OCI-LY3 (cell line): ENCODE measurements at regions not wholly inside any gene's neighbourhood (a gene's known extent, or its start where the extent isn't known, plus 50 kb on each side); places are given as distances from the start of the nearest gene placed in this dataset.

ENCODE experiments used
- H2AFZ ChIP-seq: fragments of 200-600, 300-600 bp; shearing (Covaris generic); 2 replicates; pipeline ENCODE4 v1.6.0; 2014; ENCODE audit warnings: antibody characterized with exemption, low read depth, low read length
- H3K27ac ChIP-seq: fragments of 200-600, 300-600 bp; sonication (generic); 2 replicates; pipeline ENCODE4 v1.5.1; 2014; ENCODE audit warnings: mild to moderate bottlenecking, low read length, moderate library complexity, mixed read lengths
- H3K27me3 ChIP-seq: fragments of 200-600, 300-600 bp; sonication (generic); 2 replicates; pipeline ENCODE4 v1.6.1; 2014; ENCODE audit warnings: low read depth, low read length, mixed read lengths
- H3K36me3 ChIP-seq: fragments of 200-600, 300-600 bp; sonication (generic); replicated peaks from 2 replicates; pipeline ENCODE3; 2014; ENCODE audit warnings: low read depth, low read length, mixed read lengths
- H3K4me1 ChIP-seq: fragments of 300-600, 200-600 bp; sonication (generic); 2 replicates; pipeline ENCODE4 v1.6.1; 2014; ENCODE audit warnings: low read length, mixed read lengths
- H3K4me2 ChIP-seq: fragments of 200-600, 300-600 bp; sonication (generic); 2 replicates; pipeline ENCODE4 v1.6.1; 2014; ENCODE audit warnings: low read length, mixed read lengths
- H3K4me3 ChIP-seq: fragments of 300-600, 200-600 bp; sonication (generic); 2 replicates; pipeline ENCODE4 v1.5.1; 2014; ENCODE audit warnings: antibody characterized with exemption, mild to moderate bottlenecking, low read length, moderate library complexity
- H3K79me2 ChIP-seq: fragments of 300-600, 200-600 bp; shearing (Covaris generic); 2 replicates; pipeline ENCODE4 v1.6.1; 2014; ENCODE audit warnings: mild to moderate bottlenecking, low read length, mixed read lengths
- H3K9ac ChIP-seq: fragments of 300-600, 200-600 bp; shearing (Covaris generic); 2 replicates; pipeline ENCODE4 v1.6.0; 2014; ENCODE audit warnings: mild to moderate bottlenecking, low read length, moderate library complexity
- H3K9me3 ChIP-seq: fragments of 200-600, 300-600 bp; shearing (Covaris generic); 2 replicates; pipeline ENCODE4 v1.6.1; 2014; ENCODE audit warnings: low read length, mixed read lengths; ENCODE audit not compliant: insufficient read depth
- H4K20me1 ChIP-seq: fragments of 200-600, 300-600 bp; sonication (generic); 2 replicates; pipeline ENCODE4 v1.6.1; 2016; ENCODE audit warnings: low read length, mixed read lengths; ENCODE audit not compliant: insufficient read depth
- CTCF ChIP-seq: fragments of 200-600, 300-600 bp; sonication (generic); IDR thresholded peaks from 2 replicates; pipeline ENCODE4 v1.5.1; 2014; ENCODE audit warnings: antibody characterized with exemption, low read length, low read depth
- EZH2phosphoT487 ChIP-seq: fragments of 200-600 bp; shearing (Covaris generic); IDR thresholded peaks from 2 replicates; pipeline ENCODE4 v1.6.1; 2018; ENCODE audit warnings: antibody characterized with exemption, mixed run types, low read depth

- no peaks in the 10 kb centered on the region for H3K4me1 ChIP-seq
- no peaks in the 10 kb centered on the region for H4K20me1 ChIP-seq
- no peaks in the 10 kb centered on the region for H3K79me2 ChIP-seq
- no peak overlapping the region for H3K4me3 ChIP-seq
- no peak overlapping the region for H3K4me2 ChIP-seq
- no peak overlapping the region for H3K27ac ChIP-seq
- no peaks in the 10 kb centered on the region for H3K9me3 ChIP-seq
- no peak overlapping the region for H3K9ac ChIP-seq
- no peaks in the 10 kb centered on the region for H3K27me3 ChIP-seq
- H3K36me3 ChIP-seq = no peaks in the 10 kb centered on the region
- H2AFZ ChIP-seq = no peak overlapping the region
- TF ChIP-seq CTCF (no peak), EZH2phosphoT487 (no peak)
These were observed 102.3 kb downstream of the NOC3L start for GRCh38 chr10:94260455-94260854.

GRCh38 chr10:94264085-94264484 lies 98.7 kb downstream of the NOC3L start:
- no peak overlapping the region for H3K27ac ChIP-seq
- no peak overlapping the region for H3K9ac ChIP-seq
- no peak overlapping the region for H3K4me3 ChIP-seq
- no peaks in the 10 kb centered on the region for H3K36me3 ChIP-seq
- no peaks in the 10 kb centered on the region for H3K4me1 ChIP-seq
- TF ChIP-seq CTCF (no peak), EZH2phosphoT487 (no peak)
- no peak overlapping the region for H3K4me2 ChIP-seq
- H3K9me3 ChIP-seq = no peaks in the 10 kb centered on the region
- H2AFZ ChIP-seq = no peak overlapping the region
- no peaks in the 10 kb centered on the region for H4K20me1 ChIP-seq
- no peaks in the 10 kb centered on the region for H3K79me2 ChIP-seq
- no peaks in the 10 kb centered on the region for H3K27me3 ChIP-seq

- H3K27ac ChIP-seq = no peak overlapping the region
- H3K4me1 ChIP-seq = no peaks in the 10 kb centered on the region
- H3K4me2 ChIP-seq = no peak overlapping the region
- no peak overlapping the region for H3K9ac ChIP-seq
- TF ChIP-seq EZH2phosphoT487 (no peak), CTCF (no peak)
- H2AFZ ChIP-seq = no peak overlapping the region
- no peaks in the 10 kb centered on the region for H3K27me3 ChIP-seq
- no peaks in the 10 kb centered on the region for H3K79me2 ChIP-seq
- no peaks in the 10 kb centered on the region for H3K9me3 ChIP-seq
- H3K36me3 ChIP-seq = no peaks in the 10 kb centered on the region
- H3K4me3 ChIP-seq = no peak overlapping the region
- H4K20me1 ChIP-seq = no peaks in the 10 kb centered on the region
These were observed 96.6 kb downstream of the NOC3L start for GRCh38 chr10:94266091-94266490.

GRCh38 chr10:94268652-94269051 lies 94.1 kb downstream of the NOC3L start:
- no peaks in the 10 kb centered on the region for H4K20me1 ChIP-seq
- no peak overlapping the region for H2AFZ ChIP-seq
- H3K36me3 ChIP-seq = no peaks in the 10 kb centered on the region
- no peaks in the 10 kb centered on the region for H3K79me2 ChIP-seq
- no peaks in the 10 kb centered on the region for H3K27me3 ChIP-seq
- H3K9ac ChIP-seq = no peak overlapping the region
- no peaks in the 10 kb centered on the region for H3K4me1 ChIP-seq
- H3K4me3 ChIP-seq = no peak overlapping the region
- no peak for TF ChIP-seq CTCF
- TF ChIP-seq EZH2phosphoT487 = no peak
- no peak overlapping the region for H3K4me2 ChIP-seq
- no peaks in the 10 kb centered on the region for H3K9me3 ChIP-seq
- H3K27ac ChIP-seq = no peak overlapping the region
